HepG2 (cell line): ENCODE measurements at regions not wholly inside any gene's neighbourhood (a gene's known extent, or its start where the extent isn't known, plus 50 kb on each side); places are given as distances from the start of the nearest gene placed in this dataset.

Experiments
- ATAC-seq: fragments of 200-7000 bp; cut with Tn5 transposase; 3 replicates; pipeline ENCODE4 v1.9.1; 2020; ENCODE audit warnings: mild to moderate bottlenecking, moderate library complexity
- BruUV-seq: library from RNA; stranded (reverse); fragments of 400-500 nt; replicated peaks from 2 replicates; lab custom pipeline; 2021; lab: Mats Ljungman, UMichigan
- CTCF ChIA-PET: fragments of 300-600 bp; formaldehyde crosslinking; extraction: SDS; loops from one replicate; lab custom pipeline; 2021; ENCODE audit warnings: low total read pairs, inconsistent platforms, low intra/inter-chr PET ratio; lab: Yijun Ruan, JAX
- POLR2A ChIA-PET: fragments of 350-600 bp; sonication (Branson Sonifier 250); formaldehyde crosslinking; loops from one replicate; lab custom pipeline; 2020; ENCODE audit warnings: antibody characterized with exemption, inconsistent platforms; lab: Yijun Ruan, JAX
- DNase-seq: peaks from one replicate; pipeline ENCODE4 v3.0.0-alpha.2; 2015; ENCODE audit warnings: low spot score
- FAIRE-seq: peaks from 3 replicates; lab custom pipeline; 2011; peaks lifted over from hg19 to GRCh38; lab: Jason Lieb, UNC
- H2AFZ ChIP-seq: one replicate; pipeline ENCODE4 v1.6.1; 2011; ENCODE audit warnings: low read length, inconsistent platforms
- H3K27ac ChIP-seq: fragments of 300-600 bp; 3 replicates; pipeline ENCODE4 v1.8.0; 2011; ENCODE audit warnings: mixed run types, mild to moderate bottlenecking, mixed read lengths, low read length, inconsistent platforms; ENCODE audit not compliant: insufficient read depth; ENCODE audit errors: extremely low read length
- H3K27me3 ChIP-seq, 2 experiments: fragments of 200-600 bp in 1 of 2; 2 replicates in 1 of 2; 3 replicates in 1 of 2; pipeline versions ENCODE4 v1.6.0 to v1.8.0; 2011; ENCODE audit warnings: low read length in 2 of 2, mild to moderate bottlenecking in 2 of 2, moderate library complexity in 2 of 2, inconsistent platforms in 1 of 2; ENCODE audit not compliant: insufficient read depth in 2 of 2, control insufficient read depth in 1 of 2
- H3K36me3 ChIP-seq, 2 experiments: fragments of 200-600 bp in 1 of 2; replicated peaks in 1 of 2; 2 replicates in 1 of 2; 3 replicates in 1 of 2; pipeline versions ENCODE4 v1.5.1 to v1.8.0; 2011; ENCODE audit warnings: low read length in 2 of 2, inconsistent platforms in 1 of 2; ENCODE audit not compliant: insufficient read depth in 2 of 2, control insufficient read depth in 1 of 2
- H3K4me1 ChIP-seq: 2 replicates; pipeline ENCODE4 v1.5.1; 2012; ENCODE audit warnings: low read length, inconsistent platforms; ENCODE audit not compliant: insufficient read depth
- H3K4me2 ChIP-seq: 2 replicates; pipeline ENCODE4 v1.6.0; 2011; ENCODE audit warnings: low read depth, low read length, inconsistent platforms
- H3K4me3 ChIP-seq, 3 experiments: fragments of 200-600 bp in 1 of 3; sonication (generic), shearing (Covaris generic) in 1 of 3; replicated peaks in 1 of 3; 2 replicates each; pipeline ENCODE4 v1.5.1; 2011 to 2016; ENCODE audit warnings: low read length in 3 of 3, inconsistent platforms in 2 of 3, low read depth in 2 of 3, mild to moderate bottlenecking in 2 of 3, control low read depth in 1 of 3, mixed read lengths in 1 of 3; ENCODE audit not compliant: insufficient read depth in 1 of 3
- H3K79me2 ChIP-seq: one replicate; pipeline ENCODE4 v1.6.1; 2011; ENCODE audit warnings: low read length, inconsistent platforms; ENCODE audit not compliant: insufficient read depth
- H3K9ac ChIP-seq: 2 replicates; pipeline ENCODE4 v1.6.0; 2011; ENCODE audit warnings: mild to moderate bottlenecking, low read depth, low read length, inconsistent platforms; ENCODE audit not compliant: insufficient read depth
- H3K9me3 ChIP-seq: 2 replicates; pipeline ENCODE4 v1.5.1; 2012; ENCODE audit warnings: mild to moderate bottlenecking, low read length
- H4K20me1 ChIP-seq: 2 replicates; pipeline ENCODE4 v1.6.0; 2011; ENCODE audit warnings: inconsistent platforms, mild to moderate bottlenecking, low read length, moderate library complexity; ENCODE audit not compliant: insufficient read depth
- EZH2 ChIP-seq: conservative IDR thresholded peaks from 2 replicates; pipeline ENCODE4 v1.6.1; 2012; ENCODE audit warnings: mild to moderate bottlenecking, low read depth, low read length, moderate library complexity
- HNRNPL ChIP-seq: fragments of 200-400 bp; formaldehyde crosslinking; IDR thresholded peaks from 2 replicates; pipeline ENCODE4 v1.6.1; 2017; ENCODE audit warnings: mild to moderate bottlenecking, low read depth, low read length
- KDM2A ChIP-seq: sonication (generic); formaldehyde crosslinking; IDR thresholded peaks from 2 replicates; pipeline ENCODE4 v1.4.0; 2020; ENCODE audit warnings: low read depth, missing genetic modification reagents, borderline replicate concordance
- KLF15 ChIP-seq: sonication (generic); formaldehyde crosslinking; IDR thresholded peaks from 2 replicates; pipeline ENCODE4 v1.8.1; 2023; ENCODE audit warnings: borderline replicate concordance, mild to moderate bottlenecking, inconsistent platforms, missing genetic modification reagents, mixed read lengths
- KLF6 ChIP-seq: IDR thresholded peaks from 2 replicates; pipeline ENCODE4 v1.8.0; 2016; ENCODE audit warnings: missing biosample characterization, missing genetic modification reagents
- NFYC ChIP-seq: IDR thresholded peaks from 2 replicates; pipeline ENCODE4 v1.6.1; 2016; ENCODE audit warnings: missing genetic modification reagents, missing compliant biosample characterization
- SP4 ChIP-seq: sonication (generic); formaldehyde crosslinking; IDR thresholded peaks from 2 replicates; pipeline ENCODE4 v1.8.1; 2023; ENCODE audit warnings: mild to moderate bottlenecking, missing genetic modification reagents
- TBP ChIP-seq: sonication (generic); formaldehyde crosslinking; IDR thresholded peaks from 2 replicates; pipeline ENCODE4 v1.5.0; 2020; ENCODE audit warnings: missing genetic modification reagents
- ZFAT ChIP-seq: sonication (generic); formaldehyde crosslinking; conservative IDR thresholded peaks from 2 replicates; pipeline ENCODE4 v1.8.1; 2023; ENCODE audit warnings: missing genetic modification reagents, inconsistent platforms
- ZIK1 ChIP-seq: sonication (generic); formaldehyde crosslinking; IDR thresholded peaks from 2 replicates; pipeline ENCODE4 v1.5.0; 2020; ENCODE audit warnings: mild to moderate bottlenecking, low read depth, missing genetic modification reagents, borderline replicate concordance
- ZNF451 ChIP-seq: sonication (generic); formaldehyde crosslinking; IDR thresholded peaks from 2 replicates; pipeline ENCODE4 v1.5.0; 2020; ENCODE audit warnings: mild to moderate bottlenecking, missing genetic modification reagents
- ZNF781 ChIP-seq: sonication (generic); formaldehyde crosslinking; IDR thresholded peaks from 2 replicates; pipeline ENCODE4 v1.5.1; 2020; ENCODE audit warnings: borderline replicate concordance, mild to moderate bottlenecking, missing genetic modification reagents; ENCODE audit errors: not compliant biosample characterization
- ZNF841 ChIP-seq: sonication (generic); formaldehyde crosslinking; IDR thresholded peaks from 2 replicates; pipeline ENCODE4 v1.8.1; 2023; ENCODE audit warnings: missing genetic modification reagents, borderline replicate concordance
- WGBS: methylation state at CpG from one replicate; pipeline ENCODE4 v1.1.6; 2017; ENCODE audit warnings: low lambda C conversion rate; 5-methylcytosine and 5-hydroxymethylcytosine counted together
- in situ Hi-C: cut with HindIII; loops from 2 replicates; pipeline ENCODE4 v1.10.0; 2017; ENCODE audit warnings: low pct_unique_long_range_greater_than_20kb; ENCODE audit not compliant: extremely low pct_ligation_motif_present
- intact Hi-C: fragments of 100-400 bp; cut with micrococcal nuclease; formaldehyde crosslinking; loops from one replicate; pipeline ENCODE4 v1.10.0; 2022; ENCODE audit not compliant: unreplicated experiment
- TF ChIP-seq, protein P1 (sequence below): sonication (generic); formaldehyde crosslinking; IDR thresholded peaks from 2 replicates; pipeline ENCODE4 v1.4.0; 2020; ENCODE audit warnings: mild to moderate bottlenecking, missing genetic modification reagents
- TF ChIP-seq, protein P2 (sequence below): sonication (generic); formaldehyde crosslinking; IDR thresholded peaks from 2 replicates; pipeline ENCODE4 v1.4.0; 2020; ENCODE audit warnings: missing genetic modification reagents, borderline replicate concordance
- TF ChIP-seq, protein P3 (sequence below): sonication (generic); formaldehyde crosslinking; IDR thresholded peaks from 2 replicates; pipeline ENCODE4 v1.4.0; 2020; ENCODE audit warnings: mild to moderate bottlenecking, missing genetic modification reagents
- TF ChIP-seq, protein P4 (sequence below): sonication (generic); formaldehyde crosslinking; IDR thresholded peaks from 2 replicates; pipeline ENCODE4 v1.4.0; 2020; ENCODE audit warnings: missing genetic modification reagents

DNA sequence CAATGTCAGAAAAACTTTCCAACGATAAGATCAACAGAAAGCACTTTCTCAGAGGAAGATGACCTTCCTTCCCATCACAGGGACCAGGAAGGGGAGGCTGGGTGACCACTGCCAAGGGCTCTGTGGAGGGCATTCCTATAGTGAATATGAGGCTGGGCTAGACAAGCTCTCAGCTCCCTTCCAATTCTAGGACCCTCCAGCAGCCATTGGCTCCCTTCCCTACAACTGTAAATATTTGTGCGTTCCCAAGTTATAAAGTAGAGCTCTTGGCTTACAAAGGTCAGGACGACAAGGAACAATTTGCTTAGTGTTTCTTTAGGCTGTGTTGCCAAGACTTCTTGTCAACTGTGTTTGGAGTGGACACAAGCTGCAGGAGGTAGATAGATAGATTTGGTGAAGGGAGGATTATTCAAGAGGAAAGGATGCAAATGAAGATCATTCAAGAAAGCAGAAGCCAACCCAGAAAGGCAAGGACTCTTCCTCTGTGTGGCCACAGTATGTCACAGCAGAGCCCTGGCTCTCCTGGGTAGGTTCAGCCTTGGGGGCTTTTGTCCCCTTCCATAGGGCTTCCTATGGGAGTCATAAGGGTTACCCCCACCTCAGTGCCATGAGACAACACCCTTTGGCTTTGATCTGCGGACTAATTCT lies 223.6 kb upstream of the TLE3 start:
- no peak overlapping the region for H3K4me2 ChIP-seq
- ATAC-seq: no peak
- FAIRE-seq: no peak
- TF ChIP-seq TBP (CRISPR knock-in tag) (no peak), SP4 (CRISPR knock-in tag) (no peak), ZFAT (CRISPR knock-in tag) (no peak), HNRNPL (no peak), KLF6 (no peak), KDM2A (CRISPR knock-in tag) (no peak), ZNF781 (no peak), NFYC (CRISPR knock-in tag) (no peak), EZH2 (no peak), ZIK1 (CRISPR knock-in tag) (no peak), ZNF451 (CRISPR knock-in tag) (no peak), KLF15 (CRISPR knock-in tag) (no peak), ZNF841 (no peak)
- TF ChIP-seq, protein P1, sequence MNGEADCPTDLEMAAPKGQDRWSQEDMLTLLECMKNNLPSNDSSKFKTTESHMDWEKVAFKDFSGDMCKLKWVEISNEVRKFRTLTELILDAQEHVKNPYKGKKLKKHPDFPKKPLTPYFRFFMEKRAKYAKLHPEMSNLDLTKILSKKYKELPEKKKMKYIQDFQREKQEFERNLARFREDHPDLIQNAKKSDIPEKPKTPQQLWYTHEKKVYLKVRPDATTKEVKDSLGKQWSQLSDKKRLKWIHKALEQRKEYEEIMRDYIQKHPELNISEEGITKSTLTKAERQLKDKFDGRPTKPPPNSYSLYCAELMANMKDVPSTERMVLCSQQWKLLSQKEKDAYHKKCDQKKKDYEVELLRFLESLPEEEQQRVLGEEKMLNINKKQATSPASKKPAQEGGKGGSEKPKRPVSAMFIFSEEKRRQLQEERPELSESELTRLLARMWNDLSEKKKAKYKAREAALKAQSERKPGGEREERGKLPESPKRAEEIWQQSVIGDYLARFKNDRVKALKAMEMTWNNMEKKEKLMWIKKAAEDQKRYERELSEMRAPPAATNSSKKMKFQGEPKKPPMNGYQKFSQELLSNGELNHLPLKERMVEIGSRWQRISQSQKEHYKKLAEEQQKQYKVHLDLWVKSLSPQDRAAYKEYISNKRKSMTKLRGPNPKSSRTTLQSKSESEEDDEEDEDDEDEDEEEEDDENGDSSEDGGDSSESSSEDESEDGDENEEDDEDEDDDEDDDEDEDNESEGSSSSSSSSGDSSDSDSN (CRISPR knock-in tag): no peak
- TF ChIP-seq, protein P2, sequence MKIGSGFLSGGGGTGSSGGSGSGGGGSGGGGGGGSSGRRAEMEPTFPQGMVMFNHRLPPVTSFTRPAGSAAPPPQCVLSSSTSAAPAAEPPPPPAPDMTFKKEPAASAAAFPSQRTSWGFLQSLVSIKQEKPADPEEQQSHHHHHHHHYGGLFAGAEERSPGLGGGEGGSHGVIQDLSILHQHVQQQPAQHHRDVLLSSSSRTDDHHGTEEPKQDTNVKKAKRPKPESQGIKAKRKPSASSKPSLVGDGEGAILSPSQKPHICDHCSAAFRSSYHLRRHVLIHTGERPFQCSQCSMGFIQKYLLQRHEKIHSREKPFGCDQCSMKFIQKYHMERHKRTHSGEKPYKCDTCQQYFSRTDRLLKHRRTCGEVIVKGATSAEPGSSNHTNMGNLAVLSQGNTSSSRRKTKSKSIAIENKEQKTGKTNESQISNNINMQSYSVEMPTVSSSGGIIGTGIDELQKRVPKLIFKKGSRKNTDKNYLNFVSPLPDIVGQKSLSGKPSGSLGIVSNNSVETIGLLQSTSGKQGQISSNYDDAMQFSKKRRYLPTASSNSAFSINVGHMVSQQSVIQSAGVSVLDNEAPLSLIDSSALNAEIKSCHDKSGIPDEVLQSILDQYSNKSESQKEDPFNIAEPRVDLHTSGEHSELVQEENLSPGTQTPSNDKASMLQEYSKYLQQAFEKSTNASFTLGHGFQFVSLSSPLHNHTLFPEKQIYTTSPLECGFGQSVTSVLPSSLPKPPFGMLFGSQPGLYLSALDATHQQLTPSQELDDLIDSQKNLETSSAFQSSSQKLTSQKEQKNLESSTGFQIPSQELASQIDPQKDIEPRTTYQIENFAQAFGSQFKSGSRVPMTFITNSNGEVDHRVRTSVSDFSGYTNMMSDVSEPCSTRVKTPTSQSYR: no peak
- TF ChIP-seq, protein P3, sequence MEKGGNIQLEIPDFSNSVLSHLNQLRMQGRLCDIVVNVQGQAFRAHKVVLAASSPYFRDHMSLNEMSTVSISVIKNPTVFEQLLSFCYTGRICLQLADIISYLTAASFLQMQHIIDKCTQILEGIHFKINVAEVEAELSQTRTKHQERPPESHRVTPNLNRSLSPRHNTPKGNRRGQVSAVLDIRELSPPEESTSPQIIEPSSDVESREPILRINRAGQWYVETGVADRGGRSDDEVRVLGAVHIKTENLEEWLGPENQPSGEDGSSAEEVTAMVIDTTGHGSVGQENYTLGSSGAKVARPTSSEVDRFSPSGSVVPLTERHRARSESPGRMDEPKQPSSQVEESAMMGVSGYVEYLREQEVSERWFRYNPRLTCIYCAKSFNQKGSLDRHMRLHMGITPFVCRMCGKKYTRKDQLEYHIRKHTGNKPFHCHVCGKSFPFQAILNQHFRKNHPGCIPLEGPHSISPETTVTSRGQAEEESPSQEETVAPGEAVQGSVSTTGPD (CRISPR knock-in tag): no peak
- TF ChIP-seq, protein P4, sequence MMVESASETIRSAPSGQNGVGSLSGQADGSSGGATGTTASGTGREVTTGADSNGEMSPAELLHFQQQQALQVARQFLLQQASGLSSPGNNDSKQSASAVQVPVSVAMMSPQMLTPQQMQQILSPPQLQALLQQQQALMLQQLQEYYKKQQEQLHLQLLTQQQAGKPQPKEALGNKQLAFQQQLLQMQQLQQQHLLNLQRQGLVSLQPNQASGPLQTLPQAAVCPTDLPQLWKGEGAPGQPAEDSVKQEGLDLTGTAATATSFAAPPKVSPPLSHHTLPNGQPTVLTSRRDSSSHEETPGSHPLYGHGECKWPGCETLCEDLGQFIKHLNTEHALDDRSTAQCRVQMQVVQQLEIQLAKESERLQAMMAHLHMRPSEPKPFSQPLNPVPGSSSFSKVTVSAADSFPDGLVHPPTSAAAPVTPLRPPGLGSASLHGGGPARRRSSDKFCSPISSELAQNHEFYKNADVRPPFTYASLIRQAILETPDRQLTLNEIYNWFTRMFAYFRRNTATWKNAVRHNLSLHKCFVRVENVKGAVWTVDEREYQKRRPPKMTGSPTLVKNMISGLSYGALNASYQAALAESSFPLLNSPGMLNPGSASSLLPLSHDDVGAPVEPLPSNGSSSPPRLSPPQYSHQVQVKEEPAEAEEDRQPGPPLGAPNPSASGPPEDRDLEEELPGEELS: no peak

More for the DNA sequence above, 223.6 kb upstream of the TLE3 start:
- Histone ChIP-seq H3K27ac (no peak overlapping the region), H3K9me3 (no peaks in the 10 kb centered on the region), H3K4me3 (no peak overlapping the region), H3K79me2 (no peaks in the 10 kb centered on the region), H3K27me3 (peaks cover 0 to 10% of the 10 kb centered on the region in 2 experiments; a peak in 4 of 5 replicates), H3K4me1 (no peaks in the 10 kb centered on the region), H3K36me3 (no peaks in the 10 kb centered on the region), H2AFZ (no peak overlapping the region), H3K9ac (no peak overlapping the region), H4K20me1 (no peaks in the 10 kb centered on the region)
- in situ Hi-C loops (no loop called here), intact Hi-C loops (no loop called here)
- WGBS: 18% methylated on average over 4 of the region's 4 CpGs
- DNase-seq: no peak
- ChIA-PET CTCF (no interaction called here), POLR2A (no interaction called here)
- BruUV-seq: no TSS peak
